ENCODE measurements at regions not wholly inside any gene's neighbourhood (a gene's known extent, or its start where the extent isn't known, plus 50 kb on each side); places are given as distances from the start of the nearest gene placed in this dataset.
"Not testable (repeated sequence)": the region's sequence is repeated elsewhere in the genome, so short reads cannot be mapped to it uniquely, and the experiment has no call there.

GRCh38 chr6:79392094-79392493 lies 145.1 kb downstream of the LCA5 start:
- DNase-seq: no peak

GRCh38 chr6:79391480-79391879 lies 145.8 kb downstream of the LCA5 start:
- peak; percentile 5 for DNase-seq

GRCh38 chr6:79385893-79386292 lies 151.3 kb downstream of the LCA5 start:
- peak; percentile 45 for DNase-seq

- peak; percentile 53 for DNase-seq
Observed at GRCh38 chr6:79385333-79385732, 150.9 kb upstream of the HMGN3 start.

GRCh38 chr6:79384845-79385244 lies 150.4 kb upstream of the HMGN3 start:
- DNase-seq: peak; percentile 42

- no peak for DNase-seq
Observed at GRCh38 chr6:79378957-79379356, 144.5 kb upstream of the HMGN3 start.

- DNase-seq: peak; percentile 64
Observed at GRCh38 chr6:79377888-79378348, 143.4 kb upstream of the HMGN3 start.

GRCh38 chr6:79377047-79377446 lies 142.6 kb upstream of the HMGN3 start:
- DNase-seq: peak; percentile 13

GRCh38 chr6:79375635-79376337 lies 141.3 kb upstream of the HMGN3 start:
- no peak for DNase-seq

- DNase-seq: no peak
Observed at GRCh38 chr6:79374308-79374707, 139.8 kb upstream of the HMGN3 start.

- no peak for DNase-seq
Observed at GRCh38 chr6:79373880-79374279, 139.4 kb upstream of the HMGN3 start.

- DNase-seq: no peak
Observed at GRCh38 chr6:79373246-79373645, 138.8 kb upstream of the HMGN3 start.

GRCh38 chr6:79372757-79373156 lies 138.3 kb upstream of the HMGN3 start:
- no peak for DNase-seq

GRCh38 chr6:79369026-79369425 lies 134.5 kb upstream of the HMGN3 start:
- DNase-seq: no peak

- DNase-seq: not testable (repeated sequence)
Observed at GRCh38 chr6:79363441-79363840, 129.0 kb upstream of the HMGN3 start.

- not testable (repeated sequence) for DNase-seq
Observed at GRCh38 chr6:79361074-79361473, 126.6 kb upstream of the HMGN3 start.

- DNase-seq: no peak
Observed at GRCh38 chr6:79353226-79353625, 118.7 kb upstream of the HMGN3 start.

- no peak for DNase-seq
Observed at GRCh38 chr6:79338493-79338892, 104.0 kb upstream of the HMGN3 start.

GRCh38 chr6:79335133-79335674 lies 100.7 kb upstream of the HMGN3 start:
- no peak for DNase-seq

- DNase-seq: no peak
Observed at GRCh38 chr6:79334674-79335073, 100.2 kb upstream of the HMGN3 start.

- no peak for DNase-seq
Observed at GRCh38 chr6:79330704-79331103, 96.2 kb upstream of the HMGN3 start.

- no peak for DNase-seq
Observed at GRCh38 chr6:79313254-79313653, 78.8 kb upstream of the HMGN3 start.

GRCh38 chr6:79307321-79308036 lies 73.0 kb upstream of the HMGN3 start:
- peak; percentile 5 for DNase-seq

GRCh38 chr6:79305020-79305419 lies 70.5 kb upstream of the HMGN3 start:
- DNase-seq: no peak

Data from dermis blood vessel endothelial cell (primary cell).